Body of pancreas (tissue), 4 donors: ENCODE measurements at regions not wholly inside any gene's neighbourhood (a gene's known extent, or its start where the extent isn't known, plus 50 kb on each side); places are given as distances from the start of the nearest gene placed in this dataset.

Source experiments
- CTCF ChIP-seq, 7 experiments: fragments of 450-650 bp in 4 of 7; fragments of 200-600 bp in 3 of 7; sonication (generic) in 3 of 7; IDR thresholded peaks; one replicate each; pipeline ENCODE4 v1.5.1; 2016 to 2019; ENCODE audit warnings: antibody characterized with exemption in 7 of 7
- POLR2A ChIP-seq, 3 donors: fragments of 450-650 bp; IDR thresholded peaks; one replicate each; pipeline ENCODE4 v1.6.1; 2016; ENCODE audit warnings: antibody characterized with exemption in 3 of 3, mild to moderate bottlenecking in 2 of 3

- TF ChIP-seq CTCF (IDR thresholded peaks at IDR 0.05) = no peak
- TF ChIP-seq POLR2A (IDR thresholded peaks at IDR 0.05) = no peak
These were observed 157.6 kb upstream of the ADARB2 start for GRCh38 chr10:1894912-1895311.
